Natural killer cell treated with Interleukin-12 subunit alpha and Interleukin-12 subunit beta and Interleukin-15 and Interleukin-18, amount 100 ng/mL, for 72 hours (primary cell): ENCODE measurements at regions not wholly inside any gene's neighbourhood (a gene's known extent, or its start where the extent isn't known, plus 50 kb on each side); places are given as distances from the start of the nearest gene placed in this dataset.

Experiments
- ATAC-seq, 2 donors: fragments of 150-1000 bp; cut with Tn5 transposase in 1 of 2; sonication (Bioruptor Pico), chemical (Tn5 transposase) in 1 of 2; 2 replicates each; pipeline ENCODE4 v1.10.0; 2021
- DNase-seq: peaks from one replicate; pipeline ENCODE4 v3.0.0; 2022; ENCODE audit warnings: low spot score
- H3K27ac Mint-ChIP-seq, 2 donors: 1 replicate in 1 of 2; 2 replicates in 1 of 2; pipeline ENCODE4 v1.8.0; 2022; ENCODE audit warnings: mixed read lengths in 2 of 2, mild to moderate bottlenecking in 1 of 2, moderate library complexity in 1 of 2
- H3K27me3 Mint-ChIP-seq, 2 donors: 1 replicate in 1 of 2; 2 replicates in 1 of 2; pipeline ENCODE4 v1.8.0; 2022; ENCODE audit warnings: mixed read lengths in 2 of 2
- H3K36me3 Mint-ChIP-seq: one replicate; pipeline ENCODE4 v1.8.0; 2022; ENCODE audit warnings: mixed read lengths
- H3K4me1 Mint-ChIP-seq, 2 donors: 1 replicate in 1 of 2; 2 replicates in 1 of 2; pipeline ENCODE4 v1.8.0; 2022; ENCODE audit warnings: low read depth in 2 of 2, mixed read lengths in 2 of 2, mild to moderate bottlenecking in 1 of 2
- H3K4me3 Mint-ChIP-seq: one replicate; pipeline ENCODE4 v1.8.0; 2022; ENCODE audit warnings: mixed read lengths
- H3K9me3 Mint-ChIP-seq: 2 replicates; pipeline ENCODE4 v1.8.0; 2022; ENCODE audit warnings: mixed read lengths

GRCh38 chr7:155985518-155986250 lies 173.4 kb upstream of the SHH start:
- ATAC-seq (no peak), DNase-seq (no peak)
- peaks cover 5% of the 10 kb centered on the region for H3K9me3 Mint-ChIP-seq
- H3K27ac Mint-ChIP-seq: no peak overlapping the region
- no peak overlapping the region for H3K4me3 Mint-ChIP-seq
- H3K27me3 Mint-ChIP-seq: peaks cover 0 to 5% of the 10 kb centered on the region in 2 donors
- H3K36me3 Mint-ChIP-seq: no peaks in the 10 kb centered on the region
- peaks cover 0 to 3% of the 10 kb centered on the region in 2 donors for H3K4me1 Mint-ChIP-seq

DNA sequence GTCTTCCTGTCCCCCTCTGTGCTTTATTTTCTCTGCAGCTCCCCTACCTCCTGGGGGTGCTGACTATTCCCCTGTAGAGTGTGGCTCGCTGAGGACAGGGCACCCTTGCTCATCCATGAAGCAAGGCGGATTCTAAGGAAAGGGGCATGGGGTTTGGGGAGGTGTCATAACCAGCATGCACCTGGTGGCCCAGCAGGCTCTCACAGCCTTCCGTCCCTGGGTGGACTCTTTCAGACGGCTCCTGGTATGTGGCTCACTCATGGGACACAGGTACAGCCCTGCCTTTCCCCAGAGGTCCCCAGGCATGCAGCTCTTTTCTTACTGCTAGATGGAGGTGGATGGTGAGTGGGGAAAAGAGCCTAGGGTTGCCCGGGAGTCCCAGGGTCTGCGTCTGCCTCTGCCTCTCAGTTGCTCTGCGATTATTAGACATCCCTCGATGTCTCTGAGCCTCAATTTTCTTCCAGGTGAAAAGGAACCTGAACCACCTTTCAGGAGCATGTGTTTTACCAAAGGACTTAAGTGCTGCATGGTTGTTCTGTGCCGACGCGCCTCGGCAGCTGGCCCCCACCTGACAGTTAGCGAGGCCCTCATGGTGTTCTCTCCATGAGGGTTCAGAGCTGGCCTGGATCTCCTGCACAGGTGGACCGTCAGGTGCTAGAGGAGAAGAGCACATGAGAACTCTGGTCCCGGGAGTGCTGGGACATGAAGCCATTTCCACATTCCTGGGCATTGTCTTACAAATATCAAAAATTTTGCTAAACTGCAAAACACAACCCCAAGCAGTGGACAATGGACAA lies 172.5 kb upstream of the SHH start:
- Mint-ChIP-seq H3K36me3 (no peaks in the 10 kb centered on the region), H3K27me3 (peaks cover 0 to 5% of the 10 kb centered on the region in 2 donors), H3K9me3 (peaks cover 5% of the 10 kb centered on the region), H3K4me1 (peaks cover 0 to 3% of the 10 kb centered on the region in 2 donors), H3K4me3 (no peak overlapping the region), H3K27ac (no peak overlapping the region)
- DNase-seq (no peak), ATAC-seq (no peak)

DNA sequence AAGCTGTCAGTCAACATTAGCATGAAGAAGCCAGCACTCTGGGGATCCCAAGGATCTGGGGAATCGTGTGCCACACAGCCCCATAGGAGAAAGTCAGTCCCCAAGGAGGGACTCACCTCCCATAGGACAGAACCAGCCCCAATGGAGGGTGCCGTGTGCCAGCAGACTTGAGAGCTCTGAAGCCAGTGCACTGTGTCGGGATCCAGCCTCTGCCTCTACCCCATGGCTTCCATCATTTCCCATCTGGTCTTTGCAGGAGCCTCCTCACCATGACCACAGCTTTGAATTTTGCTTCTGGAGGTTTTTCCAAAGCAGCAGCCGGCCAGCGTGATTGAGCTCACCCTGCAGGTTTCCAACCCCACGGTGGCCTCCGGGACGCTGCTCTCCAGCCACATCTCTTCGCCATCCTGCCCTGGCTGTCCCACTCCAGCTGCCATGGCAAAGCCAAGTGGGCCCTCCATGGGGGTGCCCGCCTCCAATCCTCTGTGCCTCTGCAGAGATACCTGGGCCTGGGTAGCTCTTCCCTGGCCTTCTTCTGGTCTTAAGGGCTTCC lies 171.8 kb upstream of the SHH start:
- no peaks in the 10 kb centered on the region for H3K4me1 Mint-ChIP-seq
- H3K27me3 Mint-ChIP-seq: peaks cover 0 to 5% of the 10 kb centered on the region in 2 donors
- DNase-seq (no peak), ATAC-seq (no peak)
- no peaks in the 10 kb centered on the region for H3K9me3 Mint-ChIP-seq
- H3K36me3 Mint-ChIP-seq: no peaks in the 10 kb centered on the region
- no peak overlapping the region for H3K4me3 Mint-ChIP-seq
- H3K27ac Mint-ChIP-seq: no peak overlapping the region

GRCh38 chr7:155983176-155983815 lies 171.0 kb upstream of the SHH start:
- Mint-ChIP-seq H3K36me3 (no peaks in the 10 kb centered on the region), H3K27ac (no peak overlapping the region), H3K4me3 (no peak overlapping the region), H3K4me1 (no peaks in the 10 kb centered on the region), H3K9me3 (no peaks in the 10 kb centered on the region), H3K27me3 (peaks cover 0 to 7% of the 10 kb centered on the region in 2 donors)
- ATAC-seq: no peak
- no peak for DNase-seq

- no peaks in the 10 kb centered on the region for H3K9me3 Mint-ChIP-seq
- ATAC-seq (no peak), DNase-seq (no peak)
- peaks cover 0 to 9% of the 10 kb centered on the region in 2 donors for H3K27me3 Mint-ChIP-seq
- H3K4me3 Mint-ChIP-seq: no peak overlapping the region
- no peaks in the 10 kb centered on the region for H3K36me3 Mint-ChIP-seq
- H3K27ac Mint-ChIP-seq: no peak overlapping the region
- H3K4me1 Mint-ChIP-seq: no peaks in the 10 kb centered on the region
These were observed 169.4 kb upstream of the SHH start for GRCh38 chr7:155981703-155982102.

DNA sequence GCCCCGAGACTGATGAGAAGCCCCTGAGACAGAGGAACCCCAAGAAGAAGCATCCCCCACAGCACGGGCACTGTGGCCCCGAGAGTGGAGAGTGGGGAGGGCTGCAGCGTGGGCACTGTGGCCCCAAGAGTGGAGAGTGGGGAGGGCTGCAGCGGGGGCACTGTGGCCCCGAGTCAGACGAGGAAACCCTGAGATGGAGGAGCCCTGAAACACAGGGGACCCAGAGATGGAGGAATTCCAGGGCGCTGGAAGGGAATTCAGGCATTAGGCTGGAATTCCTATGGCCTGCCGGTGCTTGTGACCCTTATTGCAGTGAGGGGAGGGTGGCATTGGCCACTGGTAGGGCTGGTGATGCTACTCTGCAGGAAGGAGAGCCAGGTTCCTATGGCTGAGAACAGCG lies 168.6 kb upstream of the SHH start:
- H3K27ac Mint-ChIP-seq: no peak overlapping the region
- H3K27me3 Mint-ChIP-seq: peaks cover 0 to 9% of the 10 kb centered on the region in 2 donors
- no peaks in the 10 kb centered on the region for H3K36me3 Mint-ChIP-seq
- no peaks in the 10 kb centered on the region for H3K9me3 Mint-ChIP-seq
- ATAC-seq (no peak), DNase-seq (no peak)
- H3K4me1 Mint-ChIP-seq: no peaks in the 10 kb centered on the region
- no peak overlapping the region for H3K4me3 Mint-ChIP-seq

DNA sequence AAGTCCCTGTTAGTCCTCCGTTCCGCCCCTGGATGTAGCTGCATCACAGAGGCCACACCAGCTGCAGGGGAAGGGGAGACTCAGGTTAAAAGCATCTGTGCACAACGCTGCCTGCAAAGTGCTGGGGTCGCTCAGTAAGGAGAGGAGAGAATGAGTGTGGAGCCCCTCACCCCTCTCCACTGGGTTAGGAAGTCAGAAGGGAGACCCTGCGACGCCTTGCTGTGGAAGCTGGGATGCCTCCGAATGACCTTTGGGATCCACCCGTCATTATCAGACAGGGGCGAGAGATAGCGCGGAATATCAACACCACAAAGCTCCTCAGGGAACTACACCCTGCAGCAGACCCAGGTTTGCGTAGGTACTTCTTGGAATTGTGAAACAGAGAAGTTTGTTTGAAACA lies 167.7 kb upstream of the SHH start:
- H3K27me3 Mint-ChIP-seq: peaks cover 4 to 17% of the 10 kb centered on the region in 2 donors
- no peak overlapping the region for H3K27ac Mint-ChIP-seq
- DNase-seq (no peak), ATAC-seq (no peak)
- H3K36me3 Mint-ChIP-seq: no peaks in the 10 kb centered on the region
- no peaks in the 10 kb centered on the region for H3K4me1 Mint-ChIP-seq
- no peak overlapping the region for H3K4me3 Mint-ChIP-seq
- H3K9me3 Mint-ChIP-seq: no peaks in the 10 kb centered on the region

DNA sequence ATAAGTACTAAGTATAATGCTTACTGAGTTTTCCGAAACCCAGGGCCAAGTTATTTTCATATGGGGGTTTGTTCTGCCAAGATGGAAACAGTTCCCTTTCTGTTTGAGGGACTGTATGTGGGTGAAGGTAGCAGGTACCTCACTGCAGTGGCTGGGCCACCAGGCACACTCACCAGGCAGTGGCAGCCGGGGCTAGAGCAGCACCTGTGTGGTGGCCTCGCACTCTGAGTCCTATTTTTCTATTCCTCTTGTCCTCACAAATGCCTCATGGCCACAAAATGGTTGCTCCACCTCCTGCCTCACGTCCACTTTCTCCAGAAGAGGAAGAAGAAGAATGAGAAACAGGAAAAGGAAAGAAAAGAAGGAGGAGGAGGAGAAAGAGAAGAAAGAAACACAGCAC lies 167.3 kb upstream of the SHH start:
- H3K4me1 Mint-ChIP-seq: no peaks in the 10 kb centered on the region
- ATAC-seq (no peak), DNase-seq (no peak)
- H3K27me3 Mint-ChIP-seq: peaks cover 4 to 18% of the 10 kb centered on the region in 2 donors
- no peaks in the 10 kb centered on the region for H3K9me3 Mint-ChIP-seq
- H3K27ac Mint-ChIP-seq: no peak overlapping the region
- H3K36me3 Mint-ChIP-seq: no peaks in the 10 kb centered on the region
- no peak overlapping the region for H3K4me3 Mint-ChIP-seq

DNA sequence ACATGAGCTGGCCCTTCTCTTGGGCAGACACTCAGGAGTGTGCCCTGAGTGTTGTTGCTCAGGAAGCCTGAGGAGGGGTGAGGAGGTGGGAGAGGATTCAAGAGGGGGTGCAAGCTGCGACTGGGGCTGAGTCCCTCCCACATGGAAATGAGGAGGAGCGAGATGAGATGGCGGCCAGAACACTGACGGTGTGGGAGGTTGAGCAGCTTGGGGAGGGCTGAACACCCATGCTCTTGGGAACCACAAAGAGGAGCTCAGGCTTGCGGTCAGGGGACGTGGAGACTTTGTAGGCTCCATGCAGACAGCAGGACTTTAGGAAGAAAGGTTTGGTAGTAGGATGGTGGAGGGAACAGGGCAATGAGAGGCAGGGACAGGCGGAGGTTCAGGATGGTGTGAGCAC lies 163.2 kb upstream of the SHH start:
- Mint-ChIP-seq H3K36me3 (no peaks in the 10 kb centered on the region), H3K4me1 (no peaks in the 10 kb centered on the region), H3K27ac (no peak overlapping the region), H3K4me3 (no peak overlapping the region), H3K9me3 (no peaks in the 10 kb centered on the region), H3K27me3 (peaks cover 10 to 21% of the 10 kb centered on the region in 2 donors)
- DNase-seq (no peak), ATAC-seq (peak in 1 of 2 donors; percentile 26)

DNA sequence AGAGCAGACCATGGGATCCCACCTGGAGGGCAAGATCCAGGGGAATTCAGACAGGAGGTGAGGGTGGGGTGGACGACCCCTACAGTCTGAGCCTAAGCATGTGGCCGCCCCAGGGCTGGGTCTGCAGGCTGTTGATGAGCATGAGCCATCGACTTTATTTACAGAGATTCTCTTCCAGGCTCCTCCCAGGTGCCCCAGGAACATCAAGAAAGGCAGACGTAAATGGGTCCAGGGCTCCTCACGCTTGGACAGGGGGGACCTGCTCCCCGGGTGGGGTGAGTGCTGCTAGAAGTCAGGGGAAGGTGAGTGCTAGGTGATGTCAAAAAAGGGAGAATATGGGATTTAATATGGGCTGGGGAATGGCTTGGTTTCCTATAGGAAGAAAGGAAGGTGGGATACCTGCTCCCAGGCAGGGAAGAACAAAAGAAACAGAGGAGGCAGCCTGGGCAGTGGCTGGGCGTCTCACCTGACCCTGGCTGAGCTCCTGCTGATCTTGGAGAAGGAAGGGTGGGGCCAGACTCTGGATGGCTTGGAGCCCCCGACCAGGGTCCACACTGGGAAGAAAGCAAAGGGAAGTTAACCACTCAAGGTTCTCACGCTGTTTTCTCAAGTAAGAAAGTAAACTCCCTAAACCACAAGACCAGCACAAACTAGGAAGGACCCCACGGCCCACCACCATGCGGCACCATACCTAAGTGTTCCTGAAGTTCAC lies 162.1 kb upstream of the SHH start:
- Mint-ChIP-seq H3K4me1 (no peaks in the 10 kb centered on the region), H3K27me3 (peaks cover 10 to 24% of the 10 kb centered on the region in 2 donors), H3K4me3 (no peak overlapping the region), H3K36me3 (no peaks in the 10 kb centered on the region), H3K9me3 (no peaks in the 10 kb centered on the region), H3K27ac (no peak overlapping the region)
- no peak for DNase-seq
- ATAC-seq: no peak

DNA sequence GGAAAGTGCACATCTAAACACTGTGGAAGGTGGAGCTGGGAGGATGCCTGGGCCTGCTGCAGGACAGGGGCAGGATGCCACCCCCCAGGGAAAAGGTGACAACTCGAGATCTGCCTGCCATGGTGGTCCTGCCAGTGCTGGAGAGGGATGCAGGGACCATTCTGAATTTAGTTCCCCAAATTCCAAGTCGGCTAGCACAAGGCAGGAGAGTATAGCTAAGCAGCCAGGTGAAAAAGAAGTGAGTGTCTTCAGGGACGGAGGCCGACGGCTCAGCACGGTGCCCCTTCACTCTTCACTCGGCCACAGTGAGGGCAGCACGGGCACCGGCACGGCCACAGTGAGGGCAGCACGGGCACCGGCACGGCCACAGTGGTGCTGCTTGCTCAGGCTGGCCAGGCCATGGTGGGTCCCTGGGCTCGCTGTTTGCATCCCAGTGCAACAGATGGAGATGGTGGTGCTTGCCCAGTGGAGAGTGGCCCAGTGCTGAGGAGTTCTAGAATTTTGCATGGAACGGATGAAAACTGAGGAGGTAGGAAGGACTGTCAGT lies 161.3 kb upstream of the SHH start:
- H3K4me3 Mint-ChIP-seq: no peak overlapping the region
- H3K4me1 Mint-ChIP-seq: no peaks in the 10 kb centered on the region
- ATAC-seq (peak in 1 of 2 donors; percentile 35), DNase-seq (no peak)
- H3K27me3 Mint-ChIP-seq: peaks cover 10 to 24% of the 10 kb centered on the region in 2 donors
- no peaks in the 10 kb centered on the region for H3K36me3 Mint-ChIP-seq
- no peak overlapping the region for H3K27ac Mint-ChIP-seq
- no peaks in the 10 kb centered on the region for H3K9me3 Mint-ChIP-seq

DNA sequence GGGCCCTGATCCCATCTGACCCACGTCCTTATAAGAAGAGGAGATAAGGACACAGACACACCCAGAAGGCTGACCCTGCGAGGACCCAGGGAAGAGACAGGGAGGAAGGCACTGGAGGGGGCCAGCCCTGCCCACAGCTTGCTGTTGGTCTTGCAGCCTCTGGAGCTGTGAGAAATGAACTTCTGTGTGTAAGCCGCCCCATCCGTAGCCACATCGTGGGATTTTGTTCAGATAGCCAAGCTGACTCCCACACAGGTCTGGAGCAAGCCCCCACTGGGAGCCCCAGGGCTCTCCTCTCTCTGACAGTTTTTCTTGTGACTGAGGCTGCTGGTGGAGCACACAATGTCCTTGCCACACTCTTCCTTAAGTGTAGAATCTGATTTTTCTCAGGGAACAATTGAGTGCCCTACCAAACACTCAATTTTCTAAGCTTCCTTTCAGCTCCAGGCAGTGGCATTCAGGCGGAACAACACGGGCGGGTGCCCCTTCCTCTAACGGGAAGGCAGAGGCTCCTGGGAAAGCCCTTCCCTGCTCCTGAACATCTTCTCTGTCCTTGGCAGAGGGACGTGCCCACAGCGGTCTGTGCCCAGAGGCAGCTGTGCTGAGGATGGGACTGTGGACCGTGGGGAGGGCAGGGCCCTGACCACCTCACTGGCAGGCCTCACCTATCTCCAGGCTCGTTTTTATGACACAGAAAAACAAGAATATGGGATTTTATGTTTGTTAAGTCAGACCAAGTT lies 160.6 kb upstream of the SHH start:
- no peak for ATAC-seq
- no peak overlapping the region for H3K27ac Mint-ChIP-seq
- no peaks in the 10 kb centered on the region for H3K4me1 Mint-ChIP-seq
- no peak for DNase-seq
- no peaks in the 10 kb centered on the region for H3K36me3 Mint-ChIP-seq
- H3K4me3 Mint-ChIP-seq: no peak overlapping the region
- no peaks in the 10 kb centered on the region for H3K9me3 Mint-ChIP-seq
- peaks cover 10 to 19% of the 10 kb centered on the region in 2 donors for H3K27me3 Mint-ChIP-seq

DNA sequence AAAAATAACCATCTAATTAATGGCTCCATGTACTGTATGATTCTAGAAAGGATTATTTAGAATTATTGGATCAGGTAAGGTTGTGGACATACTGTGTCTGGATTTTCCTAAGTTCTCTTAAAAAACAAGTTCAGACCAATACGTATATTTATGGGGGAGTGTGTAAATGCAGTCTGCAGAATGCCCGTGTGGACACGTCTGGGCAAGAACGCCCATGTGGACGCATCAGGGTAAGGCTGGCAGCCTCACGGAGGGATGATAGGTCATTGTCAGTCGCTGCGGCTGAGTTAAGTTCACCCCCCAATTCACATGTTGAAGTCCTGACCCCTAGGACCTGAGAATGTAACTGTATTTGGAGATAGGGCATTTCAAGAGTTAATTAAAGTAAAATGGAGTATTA lies 160.0 kb upstream of the SHH start:
- ATAC-seq: no peak
- no peak overlapping the region for H3K27ac Mint-ChIP-seq
- peaks cover 10 to 19% of the 10 kb centered on the region in 2 donors for H3K27me3 Mint-ChIP-seq
- no peaks in the 10 kb centered on the region for H3K9me3 Mint-ChIP-seq
- H3K4me1 Mint-ChIP-seq: no peaks in the 10 kb centered on the region
- H3K4me3 Mint-ChIP-seq: no peak overlapping the region
- DNase-seq: no peak
- no peaks in the 10 kb centered on the region for H3K36me3 Mint-ChIP-seq
